Sigmoid colon (tissue), 4 donors: ENCODE measurements at regions not wholly inside any gene's neighbourhood (a gene's known extent, or its start where the extent isn't known, plus 50 kb on each side); places are given as distances from the start of the nearest gene placed in this dataset.

Source experiments
- CTCF ChIP-seq, 4 experiments: fragments of 450-650 bp in 3 of 4; fragments of 200-600 bp in 1 of 4; IDR thresholded peaks; one replicate each; pipeline ENCODE4 v1.5.1; 2016 to 2019; ENCODE audit warnings: antibody characterized with exemption in 4 of 4, mild to moderate bottlenecking in 3 of 4, moderate library complexity in 2 of 4
- POLR2AphosphoS5 ChIP-seq, 4 donors: sonication (generic); formaldehyde crosslinking; IDR thresholded peaks; one replicate each; pipeline ENCODE4 v1.6.1; 2017; ENCODE audit warnings: antibody characterized with exemption in 4 of 4

GRCh38 chr3:154044671-154045070, 76.5 kb upstream of the ARHGEF26 start:
- TF ChIP-seq CTCF (IDR thresholded peaks at IDR 0.05) (no peak), POLR2AphosphoS5 (IDR thresholded peaks at IDR 0.05) (no peak)
